ENCODE measurements at regions not wholly inside any gene's neighbourhood (a gene's known extent, or its start where the extent isn't known, plus 50 kb on each side); places are given as distances from the start of the nearest gene placed in this dataset.

- intact Hi-C loops (cut with micrococcal nuclease) = no loop called here
Observed at GRCh38 chr6:25010902-25011625, 75.3 kb upstream of the RIPOR2 start.

DNA sequence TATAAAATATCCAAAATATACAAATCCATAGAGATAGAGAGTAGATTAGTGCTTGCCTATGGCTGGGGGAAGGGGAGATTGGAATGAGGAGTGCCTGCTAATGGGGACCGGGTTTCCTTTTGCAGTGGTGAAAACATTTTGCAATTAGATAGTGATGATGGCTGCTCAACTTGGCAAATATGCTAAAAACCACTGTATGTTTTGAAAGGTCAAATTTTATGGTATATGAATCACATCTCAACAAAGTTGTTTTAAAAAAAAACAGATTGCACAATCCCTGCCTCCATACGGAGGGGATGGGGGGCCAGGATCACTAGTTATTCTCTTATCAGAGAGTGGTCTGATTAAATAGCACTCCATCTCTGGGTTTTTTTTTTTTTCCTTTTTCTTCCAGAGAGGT, 76.9 kb upstream of the RIPOR2 start:
- intact Hi-C loops (cut with micrococcal nuclease) = no loop called here

GRCh38 chr6:25013246-25013645, 77.5 kb upstream of the RIPOR2 start:
- intact Hi-C loops (cut with micrococcal nuclease) = no loop called here

- intact Hi-C loops (cut with micrococcal nuclease) = no loop called here
Observed at GRCh38 chr6:25014369-25014768, 78.6 kb upstream of the RIPOR2 start.

- intact Hi-C loops (cut with micrococcal nuclease) = no loop called here
Observed at GRCh38 chr6:25014791-25015560, 79.2 kb upstream of the RIPOR2 start.

DNA sequence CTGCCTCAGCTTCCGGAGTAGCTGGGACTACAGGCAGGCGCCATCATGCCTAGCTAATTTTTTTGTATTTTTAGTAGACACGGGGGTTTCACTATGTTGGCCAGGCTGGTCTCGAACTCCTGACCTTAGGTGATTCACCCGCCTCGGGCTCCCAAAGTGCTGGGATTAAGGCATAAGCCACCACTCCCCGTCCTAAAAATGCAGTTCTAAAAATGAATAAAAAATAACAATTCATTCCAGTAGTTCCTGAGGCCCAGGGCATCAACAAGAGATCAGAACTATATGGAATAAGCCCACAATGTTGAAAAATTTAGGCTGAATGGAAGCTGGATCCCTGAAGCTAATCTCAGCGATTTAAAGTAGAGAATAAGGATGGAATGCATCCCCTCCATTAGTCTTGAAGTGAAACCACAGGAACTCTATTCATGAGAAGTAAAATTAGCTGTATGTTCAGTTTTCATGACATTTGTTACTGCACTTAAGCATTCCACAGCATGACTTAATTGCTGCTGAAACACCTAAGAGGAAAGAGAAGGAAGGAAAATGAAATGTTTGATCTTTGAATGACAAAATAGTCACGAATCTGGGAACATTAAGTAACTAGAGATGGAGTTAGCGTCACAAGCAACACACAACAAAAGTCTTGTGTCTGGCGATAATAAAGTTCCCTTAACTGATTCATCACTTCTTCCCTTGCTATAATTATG, 80.4 kb upstream of the RIPOR2 start:
- intact Hi-C loops (cut with micrococcal nuclease) = no loop called here

- intact Hi-C loops (cut with micrococcal nuclease) = no loop called here
Observed at GRCh38 chr6:25017486-25017885, 81.7 kb upstream of the RIPOR2 start.

- intact Hi-C loops (cut with micrococcal nuclease) = loop anchor here (1.0 kb wide), 10 partner anchors 26 to 437 kb away; partner anchors contain the start of gene TDP2
Observed at GRCh38 chr6:25017932-25018567, 82.3 kb upstream of the RIPOR2 start.

DNA sequence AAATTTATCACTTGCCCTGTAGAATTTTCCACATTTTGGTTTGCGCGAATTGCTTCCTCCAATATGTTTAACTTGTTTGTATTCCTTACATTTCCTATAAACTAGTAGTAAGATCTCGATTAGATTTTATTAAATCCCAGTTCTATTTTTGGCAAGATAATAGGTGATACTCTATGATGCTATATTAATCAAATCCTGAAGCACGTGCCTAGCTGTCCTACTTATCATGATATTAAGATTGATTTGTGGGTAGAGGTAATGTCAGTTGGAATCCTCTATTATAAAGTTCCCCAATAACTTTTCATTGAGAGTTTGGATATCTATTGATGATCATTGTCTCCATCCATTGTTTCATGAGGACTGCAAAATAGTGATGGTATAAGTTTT, 82.8 kb upstream of the RIPOR2 start:
- intact Hi-C loops (cut with micrococcal nuclease) = loop anchor here (1.0 kb wide), 10 partner anchors 26 to 437 kb away; partner anchors contain the start of gene TDP2

- intact Hi-C loops (cut with micrococcal nuclease) = no loop called here
Observed at GRCh38 chr6:25022140-25022553, 86.4 kb upstream of the RIPOR2 start.

DNA sequence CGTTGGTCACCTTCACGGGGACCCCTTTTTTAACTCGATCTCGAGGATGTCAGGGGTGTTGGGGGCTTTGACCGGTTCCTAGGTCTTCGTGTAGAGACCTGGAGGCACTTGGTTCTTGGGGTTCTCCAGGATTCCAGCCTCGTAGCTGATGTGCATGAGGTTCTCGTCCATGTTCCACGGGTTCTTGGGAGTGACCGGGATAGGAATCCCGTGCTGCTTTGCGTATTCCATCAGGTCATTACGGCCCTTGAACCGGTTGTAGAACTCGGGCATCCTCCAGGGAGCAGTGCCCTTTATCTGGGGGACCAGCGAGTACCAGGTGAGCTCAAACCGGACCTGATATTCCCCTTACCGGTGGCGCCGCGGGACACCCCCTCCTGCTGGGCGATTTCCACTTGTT, 88.0 kb upstream of the RIPOR2 start:
- intact Hi-C loops (cut with micrococcal nuclease) = no loop called here

- intact Hi-C loops (cut with micrococcal nuclease) = no loop called here
Observed at GRCh38 chr6:25024821-25025220, 89.1 kb upstream of the RIPOR2 start.

GRCh38 chr6:25025248-25025918, 89.6 kb upstream of the RIPOR2 start:
- intact Hi-C loops (cut with micrococcal nuclease) = no loop called here

DNA sequence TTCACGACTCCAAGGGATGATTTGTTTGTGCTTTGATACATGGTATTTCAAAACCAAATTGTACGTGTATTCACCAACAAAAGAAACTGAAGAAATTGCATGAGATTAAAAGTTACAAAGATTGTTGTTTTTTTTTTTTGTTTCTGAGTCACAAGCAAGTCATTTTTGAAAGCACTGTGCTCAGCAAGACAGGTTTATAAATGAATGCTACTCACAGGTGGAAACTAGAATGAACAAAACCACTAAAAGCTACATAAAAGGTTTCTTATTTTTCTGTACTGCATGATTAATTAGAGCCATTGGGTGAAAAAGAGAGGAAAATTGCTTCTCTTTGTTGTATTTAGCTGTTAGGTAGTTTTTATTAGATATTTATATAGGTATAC, 90.2 kb upstream of the RIPOR2 start:
- intact Hi-C loops (cut with micrococcal nuclease) = loop anchor here (2.0 kb wide), 1 partner anchor 169 kb away; no protein-coding TSS in a partner anchor

DNA sequence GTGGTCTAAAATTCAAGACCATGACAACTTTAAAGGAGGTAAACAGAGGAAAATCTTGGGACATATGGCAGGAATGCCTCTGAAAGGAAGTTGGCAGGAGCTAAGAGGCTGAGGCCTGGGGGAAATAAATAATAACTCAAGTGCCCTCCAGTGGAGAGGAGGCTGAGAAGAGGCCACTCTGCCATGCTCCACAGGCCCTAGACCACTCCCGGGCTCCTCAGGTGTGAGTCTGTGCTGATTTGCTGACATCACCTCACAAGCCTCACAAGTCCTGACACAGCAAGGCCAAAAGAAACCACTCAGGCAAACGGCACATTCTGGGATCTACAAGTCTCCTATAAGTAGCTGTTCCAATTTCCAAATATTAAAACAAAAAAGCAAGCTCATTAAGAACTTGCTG, 91.0 kb upstream of the RIPOR2 start:
- intact Hi-C loops (cut with micrococcal nuclease) = loop anchor here (1.0 to 2.0 kb wide), 5 partner anchors 9 to 170 kb away; no protein-coding TSS in a partner anchor

- intact Hi-C loops (cut with micrococcal nuclease) = loop anchor here (1.0 to 2.0 kb wide), 5 partner anchors 8 to 171 kb away; no protein-coding TSS in a partner anchor
Observed at GRCh38 chr6:25027221-25027916, 91.6 kb upstream of the RIPOR2 start.

DNA sequence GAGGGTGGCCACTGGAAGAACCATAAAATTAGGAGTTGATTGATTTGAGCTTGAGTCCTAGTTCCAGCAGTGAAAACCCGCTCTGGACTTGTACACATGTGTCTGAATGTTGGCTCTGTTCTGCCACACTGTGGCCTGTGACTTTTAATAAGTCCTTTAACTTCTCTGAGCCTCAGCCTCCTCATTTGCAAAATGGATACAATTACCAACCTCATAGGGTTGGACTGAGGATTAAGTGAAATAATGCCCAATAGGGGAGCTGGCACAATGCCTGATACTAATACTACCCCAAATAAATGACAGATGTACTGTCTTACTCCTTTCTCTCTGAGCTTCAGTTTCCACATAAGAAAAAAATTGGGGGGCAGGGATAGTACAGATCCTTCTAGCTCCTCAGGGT, 92.6 kb upstream of the RIPOR2 start:
- intact Hi-C loops (cut with micrococcal nuclease) = no loop called here

DNA sequence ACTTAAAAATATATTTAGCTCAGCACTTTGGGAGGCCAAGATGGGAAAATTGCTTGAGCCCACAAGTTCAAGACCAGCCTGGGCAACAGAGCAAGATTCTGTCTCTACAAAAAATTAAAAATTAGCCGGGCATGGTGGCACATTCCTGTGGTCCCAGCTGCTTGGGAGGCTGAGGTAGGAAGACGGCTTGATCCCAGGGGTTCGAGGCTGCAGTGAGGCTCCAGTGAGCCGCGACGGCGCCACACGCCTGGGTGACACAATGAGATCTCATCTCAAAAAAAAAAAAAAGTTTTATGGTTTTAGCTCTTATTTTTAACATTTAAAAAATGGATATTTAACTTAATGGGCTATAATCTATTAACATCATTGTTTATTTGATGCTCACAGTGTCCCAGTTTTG, 97.2 kb upstream of the RIPOR2 start:
- intact Hi-C loops (cut with micrococcal nuclease) = no loop called here

GRCh38 chr6:25034431-25034921, 98.7 kb upstream of the RIPOR2 start:
- intact Hi-C loops (cut with micrococcal nuclease) = loop anchor here (1.0 to 2.0 kb wide), 3 partner anchors 8 to 36 kb away; no protein-coding TSS in a partner anchor

DNA sequence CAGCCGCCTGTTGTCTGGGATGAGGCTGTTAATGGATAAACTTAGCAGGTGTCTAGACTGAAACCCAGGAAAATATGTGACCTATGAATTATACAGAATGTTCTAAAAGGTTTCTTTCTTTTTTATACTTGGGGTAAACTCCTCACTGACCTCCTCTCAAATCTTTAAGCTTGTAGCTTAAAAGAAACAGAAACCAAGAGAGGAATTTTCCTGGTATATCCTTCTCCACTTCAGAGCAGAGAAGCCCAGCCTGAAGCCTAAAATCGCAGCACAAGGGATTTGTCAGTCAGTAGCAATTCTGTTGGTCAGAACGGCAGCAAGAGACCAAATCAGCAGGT, 99.4 kb upstream of the RIPOR2 start:
- intact Hi-C loops (cut with micrococcal nuclease) = loop anchor here (1.0 to 5.0 kb wide), 4 partner anchors 8 to 142 kb away; no protein-coding TSS in a partner anchor

All from T-helper 1 cell treated with Interleukin-12 subunit alpha and Interleukin-12 subunit beta and Interleukin-4 antibody, amounts not matched to agents 30 ng/mL and 1 ng/mL, for 36 hours (primary cell).